NB4 (cell line): ENCODE measurements at regions not wholly inside any gene's neighbourhood (a gene's known extent, or its start where the extent isn't known, plus 50 kb on each side); places are given as distances from the start of the nearest gene placed in this dataset.

Source experiments
- DNase-seq: peaks from one replicate; pipeline ENCODE4 v3.0.0; 2010; ENCODE audit warnings: low read depth
- H3K4me3 ChIP-seq: one replicate; pipeline ENCODE4 v1.5.1; 2011; ENCODE audit warnings: mild to moderate bottlenecking, low read depth, low read length, moderate library complexity
- CTCF ChIP-seq: IDR thresholded peaks from one replicate; pipeline ENCODE4 v1.5.1; 2012; ENCODE audit warnings: low read depth, low read length
- MYC ChIP-seq: IDR thresholded peaks from 2 replicates; pipeline ENCODE4 v1.6.1; 2011; ENCODE audit warnings: low read depth, low read length
- POLR2A ChIP-seq: IDR thresholded peaks from 2 replicates; pipeline ENCODE4 v1.6.1; 2011; ENCODE audit warnings: mild to moderate bottlenecking; ENCODE audit not compliant: insufficient read length; ENCODE audit errors: extremely low read depth
- TF ChIP-seq, protein P1 (sequence below): IDR thresholded peaks from 2 replicates; pipeline ENCODE4 v1.6.1; 2011; ENCODE audit warnings: low read depth, low read length

GRCh38 chr4:24330573-24330972 lies 253.8 kb downstream of the DHX15 start:
- H3K4me3 ChIP-seq = no peak overlapping the region
- no peak for DNase-seq
- TF ChIP-seq POLR2A (no peak), CTCF (no peak), MYC (no peak)
- TF ChIP-seq, protein P1, sequence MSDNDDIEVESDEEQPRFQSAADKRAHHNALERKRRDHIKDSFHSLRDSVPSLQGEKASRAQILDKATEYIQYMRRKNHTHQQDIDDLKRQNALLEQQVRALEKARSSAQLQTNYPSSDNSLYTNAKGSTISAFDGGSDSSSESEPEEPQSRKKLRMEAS = no peak

GRCh38 chr4:24330172-24330571 lies 254.2 kb downstream of the DHX15 start:
- no peak overlapping the region for H3K4me3 ChIP-seq
- TF ChIP-seq CTCF = no peak
- TF ChIP-seq, protein P1 = no peak
- peak; percentile 9 for DNase-seq

GRCh38 chr4:24328711-24329110 lies 255.6 kb downstream of the DHX15 start:
- TF ChIP-seq, protein P1 = no peak
- no peak for TF ChIP-seq POLR2A
- TF ChIP-seq CTCF = no peak
- TF ChIP-seq MYC = no peak

GRCh38 chr4:24328310-24328709 lies 256.0 kb downstream of the DHX15 start:
- DNase-seq = no peak
- TF ChIP-seq MYC (no peak), CTCF (no peak)
- TF ChIP-seq, protein P1 = no peak

More at GRCh38 chr4:24328711-24329110, 255.6 kb downstream of the DHX15 start:
- no peak overlapping the region for H3K4me3 ChIP-seq
- no peak for DNase-seq

DNA sequence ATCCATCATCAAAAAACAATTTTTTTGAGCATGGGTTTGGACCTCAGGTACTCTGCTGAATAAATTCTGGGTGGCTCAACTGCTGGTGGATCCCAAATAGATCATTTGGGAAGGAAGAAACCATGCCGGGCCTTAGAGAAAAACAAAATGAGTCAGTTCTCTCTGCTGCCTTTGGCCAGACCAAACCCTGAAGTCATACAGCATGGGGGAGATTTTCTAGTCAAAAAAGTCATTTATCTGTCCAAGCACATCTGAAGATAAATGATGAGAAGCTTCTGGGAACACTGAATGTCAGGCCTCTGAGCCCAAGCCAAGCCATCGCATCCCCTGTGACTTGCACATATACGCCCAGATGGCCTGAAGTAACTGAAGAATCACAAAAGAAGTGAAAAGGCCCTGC lies 261.4 kb downstream of the DHX15 start:
- no peak for DNase-seq
- TF ChIP-seq, protein P1 = no peak
- TF ChIP-seq POLR2A (no peak), MYC (no peak), CTCF (no peak)
- no peak overlapping the region for H3K4me3 ChIP-seq

More at GRCh38 chr4:24328310-24328709, 256.0 kb downstream of the DHX15 start:
- H3K4me3 ChIP-seq = no peak overlapping the region

GRCh38 chr4:24322511-24322910 lies 261.8 kb downstream of the DHX15 start:
- DNase-seq = no peak
- no peak overlapping the region for H3K4me3 ChIP-seq
- TF ChIP-seq CTCF (no peak), MYC (no peak), POLR2A (no peak)
- TF ChIP-seq, protein P1 = no peak
